Islet of Langerhans (tissue), 1 donor: ENCODE measurements at regions not wholly inside any gene's neighbourhood (a gene's known extent, or its start where the extent isn't known, plus 50 kb on each side); places are given as distances from the start of the nearest gene placed in this dataset.

Experiments used
- FAIRE-seq: peaks from one replicate; lab custom pipeline; 2011; peaks lifted over from hg19 to GRCh38; lab: Jason Lieb, UNC

DNA sequence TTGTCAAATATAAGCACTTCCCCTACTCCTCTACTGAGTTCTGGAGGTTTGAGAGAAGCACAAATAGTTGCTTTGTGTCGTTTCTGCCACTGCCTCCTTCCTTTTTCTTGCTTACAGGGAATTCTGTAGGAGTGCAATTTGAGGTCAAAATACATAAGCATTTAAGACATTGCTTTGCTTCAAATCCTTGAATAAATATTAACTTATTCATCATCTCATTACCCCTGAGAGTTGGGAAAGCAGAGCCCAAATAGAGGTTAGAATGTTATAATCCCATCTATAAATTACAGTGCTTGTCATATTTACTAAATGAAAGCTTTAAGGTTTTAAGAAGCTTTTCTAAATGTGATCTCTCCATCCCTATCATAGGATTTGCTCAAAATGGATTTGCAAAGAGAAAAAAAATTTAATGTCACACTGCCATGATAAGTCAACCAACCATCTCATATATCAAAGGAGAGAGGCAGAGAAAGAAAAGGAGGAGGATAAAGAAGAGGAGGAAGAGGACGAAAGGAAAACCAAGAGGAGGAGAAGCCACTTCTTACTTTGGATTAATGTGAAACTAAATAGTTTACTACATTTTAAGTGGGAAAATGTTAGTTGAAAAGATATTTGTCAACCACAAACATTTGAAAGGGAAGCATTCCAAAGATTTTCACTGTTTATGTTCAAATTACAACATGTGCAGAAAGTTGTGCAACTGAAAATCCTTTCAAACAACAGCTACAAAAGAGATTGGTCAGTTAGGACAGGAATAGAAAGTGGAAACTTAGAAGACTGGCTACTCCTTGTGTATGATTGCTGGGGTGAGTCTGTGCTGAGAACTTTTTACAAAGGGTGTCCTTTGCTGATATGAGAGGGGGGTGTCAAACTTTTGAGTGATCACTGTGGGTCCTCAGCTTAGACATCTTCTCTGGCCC lies 277.3 kb upstream of the FN1 start:
- no peak for FAIRE-seq

DNA sequence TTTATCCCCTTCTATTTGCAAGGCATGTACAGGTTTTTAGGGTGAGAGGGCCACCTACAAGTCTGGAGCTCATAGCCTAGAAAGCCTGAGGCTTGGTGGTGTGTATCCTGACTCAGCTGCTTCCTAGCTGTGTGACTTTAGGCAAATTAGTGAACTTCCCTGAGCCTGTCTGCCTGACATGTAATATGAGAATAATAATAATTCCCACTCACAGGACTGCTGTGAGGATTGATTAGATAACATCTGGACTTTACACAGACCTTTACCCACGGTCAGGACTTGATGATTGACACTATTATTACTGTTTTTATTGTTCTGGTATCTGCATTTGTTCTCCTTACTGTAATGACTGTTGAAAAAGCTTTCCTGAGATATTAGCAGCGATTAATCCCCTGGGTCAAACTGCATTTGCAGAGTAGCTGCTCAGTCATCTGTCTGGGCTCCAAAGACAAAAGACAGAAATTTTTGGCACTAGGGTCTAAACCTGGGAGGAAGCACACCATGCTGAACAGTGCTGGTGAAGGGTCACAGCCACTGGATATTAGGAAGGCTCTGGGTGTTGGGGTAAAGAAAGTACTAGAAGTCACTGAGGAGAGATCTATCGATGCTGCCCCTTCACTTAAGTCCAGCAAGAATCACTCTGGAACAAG lies 276.5 kb upstream of the FN1 start:
- FAIRE-seq = no peak

DNA sequence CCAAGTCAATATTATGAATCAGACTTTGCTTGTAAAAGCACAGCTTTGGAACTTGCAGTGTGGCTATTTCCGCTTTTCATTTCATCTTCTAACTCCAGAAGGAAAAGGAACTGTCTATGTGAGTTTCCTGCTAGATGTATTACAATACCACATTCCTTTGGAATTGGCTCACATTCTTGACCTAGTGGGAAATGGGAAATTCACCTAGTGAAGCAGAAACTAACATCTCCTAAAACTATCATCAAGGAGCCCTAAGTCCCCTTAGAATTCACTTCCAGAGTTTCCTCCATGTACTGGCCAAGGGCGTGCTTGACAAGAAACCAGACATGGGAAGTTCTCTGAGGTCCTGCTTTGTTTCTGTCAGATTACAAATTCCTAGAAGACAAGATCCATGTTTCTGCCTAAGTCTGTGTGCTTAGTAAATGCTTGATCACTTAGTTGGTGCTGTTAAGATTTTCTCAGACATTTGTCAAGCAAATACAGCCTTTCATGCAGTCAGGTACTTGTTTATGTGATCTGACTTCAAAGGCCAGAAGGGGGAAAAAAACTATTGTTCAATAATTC lies 275.7 kb upstream of the FN1 start:
- no peak for FAIRE-seq

DNA sequence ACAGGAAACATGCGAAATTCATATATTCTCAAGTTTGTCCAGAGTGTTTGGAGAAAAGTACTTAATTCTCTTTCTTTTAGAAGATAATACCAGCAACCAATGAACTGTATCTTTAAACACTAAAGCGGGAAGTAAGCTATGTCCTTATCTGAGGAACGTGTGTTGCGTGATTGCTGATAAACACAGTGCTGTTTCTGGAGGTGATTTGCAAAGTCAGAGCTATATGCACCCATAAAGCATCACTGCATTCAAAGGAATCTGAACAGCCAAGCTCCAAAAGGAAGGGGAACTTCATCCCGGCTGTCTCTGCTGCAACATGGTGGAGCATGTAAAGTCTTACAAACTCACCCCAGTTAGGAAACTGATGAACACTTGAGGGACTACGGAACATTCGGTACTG lies 271.7 kb upstream of the FN1 start:
- FAIRE-seq = no peak

- no peak for FAIRE-seq
Observed at GRCh38 chr2:215705771-215706361, 270.0 kb upstream of the FN1 start.

DNA sequence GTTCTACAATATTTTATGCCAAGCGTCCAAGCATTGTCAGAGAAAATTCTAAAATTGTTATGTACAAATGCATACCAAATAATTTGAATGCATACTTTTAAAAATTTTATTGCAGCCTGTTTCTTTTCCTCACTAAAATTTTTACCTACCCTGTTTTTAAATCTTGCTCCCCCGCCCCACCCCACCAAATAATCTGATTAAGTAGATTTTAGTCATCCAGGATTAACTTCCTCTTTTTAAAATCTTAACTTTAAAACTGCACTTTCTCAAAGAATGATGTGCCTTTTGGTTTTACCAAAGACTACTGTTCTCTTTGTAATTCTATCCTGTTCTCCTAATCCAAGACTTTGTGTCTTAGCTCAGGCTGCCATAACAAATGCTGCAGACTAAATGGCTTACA lies 269.4 kb upstream of the FN1 start:
- no peak for FAIRE-seq

- FAIRE-seq = no peak
Observed at GRCh38 chr2:215702116-215702902, 266.4 kb upstream of the FN1 start.

- FAIRE-seq = no peak
Observed at GRCh38 chr2:215699700-215700538, 264.1 kb upstream of the FN1 start.

DNA sequence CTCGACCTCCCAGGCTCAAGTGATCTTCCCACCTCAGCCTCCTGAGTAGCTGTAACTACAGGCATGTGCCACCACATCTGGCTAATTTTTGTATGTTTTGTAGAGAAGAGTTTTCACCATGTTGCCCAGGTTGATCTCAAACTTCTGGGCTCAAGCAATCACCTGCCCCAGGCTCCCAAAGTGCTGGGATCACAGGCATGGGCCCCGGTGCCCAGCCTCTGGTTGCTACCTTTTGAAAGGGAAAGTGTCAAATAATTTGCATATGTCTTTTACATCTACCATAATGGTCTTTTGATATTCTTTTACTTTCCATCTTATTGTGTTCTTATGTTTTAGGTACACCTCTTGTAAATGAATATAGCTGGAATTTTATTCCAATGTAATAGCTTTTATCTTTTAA lies 263.1 kb upstream of the FN1 start:
- FAIRE-seq = no peak

DNA sequence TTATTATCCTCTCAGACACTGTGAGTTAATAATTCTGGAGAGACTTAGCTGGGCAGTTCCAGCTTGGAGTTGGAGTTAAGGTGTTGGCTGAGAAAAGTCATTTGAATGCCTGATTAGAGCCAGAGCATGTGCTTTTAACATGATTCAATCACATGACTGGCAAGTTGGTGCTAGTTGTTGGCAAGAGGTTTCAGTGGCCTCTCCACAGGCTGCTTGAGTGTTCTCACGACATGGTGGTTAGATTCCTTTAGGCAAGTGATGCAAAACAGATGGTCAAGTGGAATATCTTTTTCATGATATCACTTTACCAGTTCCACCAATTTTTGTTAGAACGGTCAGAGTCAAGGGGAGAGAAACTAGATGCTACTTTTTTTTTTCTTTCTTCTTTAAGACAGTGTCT lies 262.7 kb upstream of the FN1 start:
- no peak for FAIRE-seq

DNA sequence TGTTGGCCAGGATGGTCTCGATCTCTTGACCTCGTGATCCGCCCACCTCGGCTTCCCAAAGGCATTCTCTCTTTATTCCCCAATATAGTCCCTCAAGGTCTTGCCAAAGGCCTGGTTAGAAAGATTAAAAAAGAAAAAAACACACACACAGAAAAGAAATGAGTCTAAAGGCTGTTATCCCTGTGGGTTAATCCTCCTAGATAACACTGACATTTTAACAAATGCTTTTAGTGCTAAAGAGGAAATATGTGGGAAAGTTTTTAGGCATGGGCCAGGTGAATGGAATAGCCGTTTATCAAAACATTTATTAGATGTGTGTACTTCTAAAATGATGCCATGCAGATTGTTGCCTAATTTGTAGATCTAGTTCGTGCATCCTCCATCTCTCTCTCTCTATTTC lies 261.6 kb upstream of the FN1 start:
- FAIRE-seq = no peak

DNA sequence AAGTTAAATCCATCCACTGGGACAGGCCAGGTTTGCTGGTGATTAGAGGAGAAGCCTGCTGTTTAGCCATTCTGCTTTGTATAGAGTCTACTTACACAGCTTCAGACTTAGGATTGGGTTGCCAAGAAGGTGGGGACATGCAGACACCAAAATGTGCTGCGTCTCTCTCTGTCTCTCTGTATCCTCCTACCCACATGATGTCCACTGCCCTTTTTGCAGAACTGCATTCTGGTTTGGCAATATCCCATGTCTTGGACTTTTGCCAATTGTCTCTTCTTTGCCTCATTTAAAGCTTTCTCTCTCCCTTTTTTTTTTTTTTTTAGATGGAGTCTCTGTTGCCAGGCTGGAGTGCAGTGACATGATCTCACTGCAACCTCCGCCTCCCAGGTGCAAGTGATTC lies 261.1 kb upstream of the FN1 start:
- FAIRE-seq = no peak

- no peak for FAIRE-seq
Observed at GRCh38 chr2:215695861-215696260, 260.0 kb upstream of the FN1 start.

DNA sequence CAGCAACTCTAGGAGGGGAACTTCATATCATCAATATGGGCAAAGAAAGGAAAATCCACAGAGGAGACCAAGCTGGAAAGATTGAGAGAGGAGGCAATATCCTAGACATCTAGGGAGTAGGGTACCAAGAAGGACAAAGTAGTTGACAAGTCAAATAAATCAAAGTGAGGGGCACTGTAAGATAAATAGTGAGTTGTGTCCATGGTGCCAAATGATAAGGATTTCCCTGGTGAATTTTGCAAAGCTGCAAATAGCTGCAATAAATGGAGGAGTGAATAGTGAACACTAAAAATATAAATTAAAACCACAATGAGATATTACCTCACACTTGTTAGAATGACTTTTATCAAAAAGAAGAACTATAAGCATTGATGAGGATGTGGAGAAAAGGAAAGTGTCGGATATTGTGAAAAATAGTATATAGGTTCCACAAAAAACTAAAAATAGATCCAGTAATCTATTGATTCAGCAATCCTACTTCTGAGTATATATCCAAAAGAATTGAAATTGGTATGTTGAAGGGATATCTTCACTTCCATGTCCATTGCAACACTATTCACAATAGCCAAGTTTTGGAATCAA lies 258.2 kb upstream of the FN1 start:
- no peak for FAIRE-seq

GRCh38 chr2:215693193-215693998 lies 257.5 kb upstream of the FN1 start:
- FAIRE-seq = no peak

- FAIRE-seq = no peak
Observed at GRCh38 chr2:215692387-215693079, 256.7 kb upstream of the FN1 start.

DNA sequence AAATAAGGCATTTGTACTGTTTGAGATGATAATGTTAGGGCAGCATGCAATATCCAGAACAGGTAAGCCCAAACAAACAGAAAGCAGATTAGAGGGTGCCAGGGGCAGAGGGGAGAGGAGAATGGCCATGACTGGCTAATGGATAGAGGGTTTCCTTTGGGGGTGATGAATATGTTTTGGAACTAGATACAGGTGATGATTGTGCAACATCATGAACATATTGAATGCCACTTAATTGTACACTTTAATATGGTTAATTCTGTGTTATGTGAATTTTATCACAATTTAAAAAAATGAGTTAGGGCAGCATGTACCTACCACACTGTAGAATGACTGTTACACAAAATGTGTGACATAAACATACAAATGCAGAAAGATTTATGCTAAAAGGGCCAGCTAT lies 255.5 kb upstream of the FN1 start:
- no peak for FAIRE-seq

- FAIRE-seq = no peak
Observed at GRCh38 chr2:215687149-215688031, 251.5 kb upstream of the FN1 start.
